Lower leg skin (tissue), 3 donors: ENCODE measurements at regions not wholly inside any gene's neighbourhood (a gene's known extent, or its start where the extent isn't known, plus 50 kb on each side); places are given as distances from the start of the nearest gene placed in this dataset.

Source experiments
- CTCF ChIP-seq, 3 donors: fragments of 450-650 bp; IDR thresholded peaks; one replicate each; pipeline ENCODE4 v1.5.1; 2016; ENCODE audit warnings: antibody characterized with exemption in 3 of 3, mild to moderate bottlenecking in 3 of 3, moderate library complexity in 2 of 3
- POLR2A ChIP-seq, 2 donors: fragments of 450-650 bp; IDR thresholded peaks; one replicate each; pipeline ENCODE4 v1.6.1; 2016 to 2017; ENCODE audit warnings: antibody characterized with exemption in 2 of 2, mild to moderate bottlenecking in 1 of 2, moderate library complexity in 1 of 2

DNA sequence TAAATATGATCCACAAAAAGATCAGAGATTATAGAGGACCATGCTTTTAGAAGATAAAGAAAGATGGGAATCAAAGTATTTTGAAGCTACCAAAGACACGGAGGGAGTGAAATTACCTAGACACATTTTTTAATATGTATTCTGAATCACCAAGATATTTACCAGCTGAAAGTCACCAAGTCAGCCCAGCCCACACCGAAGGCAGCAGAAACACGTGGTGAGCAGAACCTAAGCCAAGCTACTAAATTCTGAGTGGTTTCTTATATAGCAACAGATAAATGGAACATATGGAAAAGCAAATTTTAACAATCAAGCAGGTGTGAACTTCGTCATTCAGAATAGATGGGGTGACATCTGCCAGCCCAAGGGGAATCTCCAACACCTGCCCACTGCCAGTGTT is 134.7 kb upstream of the AKR1E2 start:
- no peak for TF ChIP-seq CTCF (IDR thresholded peaks at IDR 0.05)
- no peak for TF ChIP-seq POLR2A (IDR thresholded peaks at IDR 0.05)
